ENCODE measurements at regions not wholly inside any gene's neighbourhood (a gene's known extent, or its start where the extent isn't known, plus 50 kb on each side); places are given as distances from the start of the nearest gene placed in this dataset.
"Not testable (repeated sequence)": the region's sequence is repeated elsewhere in the genome, so short reads cannot be mapped to it uniquely, and the experiment has no call there.

DNA sequence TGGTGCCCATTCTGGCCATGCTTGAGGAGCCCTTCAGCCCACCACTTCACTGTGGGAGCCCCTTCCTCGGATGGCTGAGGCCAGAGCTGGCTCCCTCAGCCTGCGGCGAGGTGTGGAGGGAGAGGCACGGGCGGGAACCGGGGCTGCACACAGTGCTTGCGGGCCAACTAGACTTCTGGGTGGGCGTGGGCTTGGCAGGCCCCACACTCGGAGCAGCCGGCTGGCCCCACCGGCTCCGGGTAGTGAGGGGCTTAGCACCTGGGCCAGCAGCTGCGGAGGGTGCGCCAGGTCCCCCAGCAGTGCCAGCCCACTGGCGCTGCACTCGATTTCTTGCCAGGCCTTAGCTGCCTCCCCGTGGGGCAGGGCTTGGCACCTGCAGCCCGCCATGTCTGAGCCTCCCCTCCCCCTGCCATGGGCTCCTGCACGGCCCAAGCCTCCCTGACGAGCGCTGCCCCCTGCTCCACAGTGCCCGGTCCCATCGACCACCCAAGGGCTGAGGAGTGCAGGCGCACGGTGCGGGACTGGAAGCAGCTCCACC is 554.2 kb downstream of the GABRG2 start:
- not testable (repeated sequence) for TF ChIP-seq POLR2AphosphoS5 (IDR thresholded peaks at IDR 0.05)
- TF ChIP-seq, protein P1, sequence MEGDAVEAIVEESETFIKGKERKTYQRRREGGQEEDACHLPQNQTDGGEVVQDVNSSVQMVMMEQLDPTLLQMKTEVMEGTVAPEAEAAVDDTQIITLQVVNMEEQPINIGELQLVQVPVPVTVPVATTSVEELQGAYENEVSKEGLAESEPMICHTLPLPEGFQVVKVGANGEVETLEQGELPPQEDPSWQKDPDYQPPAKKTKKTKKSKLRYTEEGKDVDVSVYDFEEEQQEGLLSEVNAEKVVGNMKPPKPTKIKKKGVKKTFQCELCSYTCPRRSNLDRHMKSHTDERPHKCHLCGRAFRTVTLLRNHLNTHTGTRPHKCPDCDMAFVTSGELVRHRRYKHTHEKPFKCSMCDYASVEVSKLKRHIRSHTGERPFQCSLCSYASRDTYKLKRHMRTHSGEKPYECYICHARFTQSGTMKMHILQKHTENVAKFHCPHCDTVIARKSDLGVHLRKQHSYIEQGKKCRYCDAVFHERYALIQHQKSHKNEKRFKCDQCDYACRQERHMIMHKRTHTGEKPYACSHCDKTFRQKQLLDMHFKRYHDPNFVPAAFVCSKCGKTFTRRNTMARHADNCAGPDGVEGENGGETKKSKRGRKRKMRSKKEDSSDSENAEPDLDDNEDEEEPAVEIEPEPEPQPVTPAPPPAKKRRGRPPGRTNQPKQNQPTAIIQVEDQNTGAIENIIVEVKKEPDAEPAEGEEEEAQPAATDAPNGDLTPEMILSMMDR (IDR thresholded peaks at IDR 0.05; ENCODE audit: poor library complexity, severe bottlenecking) = not testable (repeated sequence)

Measured in neural cell (in vitro differentiated cells).